ENCODE measurements at regions not wholly inside any gene's neighbourhood (a gene's known extent, or its start where the extent isn't known, plus 50 kb on each side); places are given as distances from the start of the nearest gene placed in this dataset.

GRCh38 chr7:28292834-28293526 lies 112.4 kb upstream of the JAZF1 start:
- Histone ChIP-seq H3K9ac (ENCODE audit: low read length) (peak overlapping the region; percentile 57), H3K36me3 (ENCODE audit: control insufficient read depth, insufficient read depth, low read length) (no peaks in the 10 kb centered on the region), H3K27me3 (ENCODE audit: control insufficient read depth, insufficient read depth, low read length) (no peaks in the 10 kb centered on the region), H3K4me3 (ENCODE audit: low read depth, low read length) (0 out of 2 replicates have a peak overlapping the region, but pooled peaks have one; percentile 12), H3K27ac (ENCODE audit: low read depth, low read length) (peak overlapping the region; percentile 92), H3K9me3 (ENCODE audit: control insufficient read depth, insufficient read depth, low read depth, low read length) (no peaks in the 10 kb centered on the region), H3K4me1 (ENCODE audit: control insufficient read depth, insufficient read depth, low read length) (peaks cover 52% of the 10 kb centered on the region)

GRCh38 chr7:28293527-28293835 lies 112.9 kb upstream of the JAZF1 start:
- Histone ChIP-seq H3K27ac (ENCODE audit: low read depth, low read length) (peak overlapping the region; percentile 92), H3K4me1 (ENCODE audit: control insufficient read depth, insufficient read depth, low read length) (peaks cover 51% of the 10 kb centered on the region), H3K36me3 (ENCODE audit: control insufficient read depth, insufficient read depth, low read length) (no peaks in the 10 kb centered on the region), H3K27me3 (ENCODE audit: control insufficient read depth, insufficient read depth, low read length) (no peaks in the 10 kb centered on the region), H3K9ac (ENCODE audit: low read length) (peak overlapping the region; percentile 9), H3K9me3 (ENCODE audit: control insufficient read depth, insufficient read depth, low read depth, low read length) (no peaks in the 10 kb centered on the region), H3K4me3 (ENCODE audit: low read depth, low read length) (peak overlapping the region; percentile 12; the same call in 1 of the 2 replicates)

- no peak overlapping the region for H3K4me3 ChIP-seq (ENCODE audit: low read depth, low read length)
- H3K4me1 ChIP-seq (ENCODE audit: control insufficient read depth, insufficient read depth, low read length), result peaks cover 26% of the 10 kb centered on the region
- no peak overlapping the region for H3K9ac ChIP-seq (ENCODE audit: low read length)
- H3K9me3 ChIP-seq (ENCODE audit: control insufficient read depth, insufficient read depth, low read depth, low read length), result no peaks in the 10 kb centered on the region
- no peak overlapping the region for H3K27ac ChIP-seq (ENCODE audit: low read depth, low read length)
- H3K27me3 ChIP-seq (ENCODE audit: control insufficient read depth, insufficient read depth, low read length), result no peaks in the 10 kb centered on the region
- H3K36me3 ChIP-seq (ENCODE audit: control insufficient read depth, insufficient read depth, low read length), result no peaks in the 10 kb centered on the region
These were observed 115.5 kb upstream of the CREB5 start for GRCh38 chr7:28296571-28297483.

GRCh38 chr7:28297801-28298459 lies 114.4 kb upstream of the CREB5 start:
- Histone ChIP-seq H3K27me3 (ENCODE audit: control insufficient read depth, insufficient read depth, low read length) (no peaks in the 10 kb centered on the region), H3K9ac (ENCODE audit: low read length) (no peak overlapping the region), H3K4me1 (ENCODE audit: control insufficient read depth, insufficient read depth, low read length) (peaks cover 14% of the 10 kb centered on the region), H3K9me3 (ENCODE audit: control insufficient read depth, insufficient read depth, low read depth, low read length) (no peaks in the 10 kb centered on the region), H3K27ac (ENCODE audit: low read depth, low read length) (no peak overlapping the region), H3K4me3 (ENCODE audit: low read depth, low read length) (no peak overlapping the region), H3K36me3 (ENCODE audit: control insufficient read depth, insufficient read depth, low read length) (no peaks in the 10 kb centered on the region)

- H3K4me1 ChIP-seq (ENCODE audit: control insufficient read depth, insufficient read depth, low read length), result peaks cover 4% of the 10 kb centered on the region; the same call in 1 of the 2 replicates
- no peaks in the 10 kb centered on the region for H3K27me3 ChIP-seq (ENCODE audit: control insufficient read depth, insufficient read depth, low read length)
- H3K27ac ChIP-seq (ENCODE audit: low read depth, low read length), result no peak overlapping the region
- no peaks in the 10 kb centered on the region for H3K9me3 ChIP-seq (ENCODE audit: control insufficient read depth, insufficient read depth, low read depth, low read length)
- no peak overlapping the region for H3K4me3 ChIP-seq (ENCODE audit: low read depth, low read length)
- no peaks in the 10 kb centered on the region for H3K36me3 ChIP-seq (ENCODE audit: control insufficient read depth, insufficient read depth, low read length)
- no peak overlapping the region for H3K9ac ChIP-seq (ENCODE audit: low read length)
These were observed 113.3 kb upstream of the CREB5 start for GRCh38 chr7:28298870-28299518.

- Histone ChIP-seq H3K27me3 (ENCODE audit: control insufficient read depth, insufficient read depth, low read length) (no peaks in the 10 kb centered on the region), H3K4me3 (ENCODE audit: low read depth, low read length) (no peak overlapping the region), H3K9ac (ENCODE audit: low read length) (no peak overlapping the region), H3K27ac (ENCODE audit: low read depth, low read length) (no peak overlapping the region), H3K4me1 (ENCODE audit: control insufficient read depth, insufficient read depth, low read length) (peaks cover 7% of the 10 kb centered on the region; the same call in 1 of the 2 replicates), H3K9me3 (ENCODE audit: control insufficient read depth, insufficient read depth, low read depth, low read length) (no peaks in the 10 kb centered on the region), H3K36me3 (ENCODE audit: control insufficient read depth, insufficient read depth, low read length) (no peaks in the 10 kb centered on the region)
These were observed 112.8 kb upstream of the CREB5 start for GRCh38 chr7:28299556-28299955.

GRCh38 chr7:28300488-28300887 lies 111.8 kb upstream of the CREB5 start:
- Histone ChIP-seq H3K36me3 (ENCODE audit: control insufficient read depth, insufficient read depth, low read length) (no peaks in the 10 kb centered on the region), H3K27me3 (ENCODE audit: control insufficient read depth, insufficient read depth, low read length) (no peaks in the 10 kb centered on the region), H3K9me3 (ENCODE audit: control insufficient read depth, insufficient read depth, low read depth, low read length) (no peaks in the 10 kb centered on the region), H3K4me3 (ENCODE audit: low read depth, low read length) (no peak overlapping the region), H3K27ac (ENCODE audit: low read depth, low read length) (no peak overlapping the region), H3K4me1 (ENCODE audit: control insufficient read depth, insufficient read depth, low read length) (peaks cover 7% of the 10 kb centered on the region; the same call in 1 of the 2 replicates), H3K9ac (ENCODE audit: low read length) (no peak overlapping the region)

GRCh38 chr7:28301148-28301641 lies 111.1 kb upstream of the CREB5 start:
- Histone ChIP-seq H3K27me3 (ENCODE audit: control insufficient read depth, insufficient read depth, low read length) (no peaks in the 10 kb centered on the region), H3K4me3 (ENCODE audit: low read depth, low read length) (no peak overlapping the region), H3K9me3 (ENCODE audit: control insufficient read depth, insufficient read depth, low read depth, low read length) (no peaks in the 10 kb centered on the region), H3K27ac (ENCODE audit: low read depth, low read length) (no peak overlapping the region), H3K9ac (ENCODE audit: low read length) (no peak overlapping the region), H3K36me3 (ENCODE audit: control insufficient read depth, insufficient read depth, low read length) (no peaks in the 10 kb centered on the region), H3K4me1 (ENCODE audit: control insufficient read depth, insufficient read depth, low read length) (peaks cover 7% of the 10 kb centered on the region; the same call in 1 of the 2 replicates)

- Histone ChIP-seq H3K27ac (ENCODE audit: low read depth, low read length) (no peak overlapping the region), H3K4me3 (ENCODE audit: low read depth, low read length) (no peak overlapping the region), H3K36me3 (ENCODE audit: control insufficient read depth, insufficient read depth, low read length) (no peaks in the 10 kb centered on the region), H3K9me3 (ENCODE audit: control insufficient read depth, insufficient read depth, low read depth, low read length) (no peaks in the 10 kb centered on the region), H3K27me3 (ENCODE audit: control insufficient read depth, insufficient read depth, low read length) (no peaks in the 10 kb centered on the region), H3K4me1 (ENCODE audit: control insufficient read depth, insufficient read depth, low read length) (peaks cover 5% of the 10 kb centered on the region; the same call in 1 of the 2 replicates), H3K9ac (ENCODE audit: low read length) (no peak overlapping the region)
These were observed 108.0 kb upstream of the CREB5 start for GRCh38 chr7:28304290-28304689.

GRCh38 chr7:28309704-28310459 lies 102.4 kb upstream of the CREB5 start:
- Histone ChIP-seq H3K9ac (ENCODE audit: low read length) (no peak overlapping the region), H3K4me3 (ENCODE audit: low read depth, low read length) (no peak overlapping the region), H3K27me3 (ENCODE audit: control insufficient read depth, insufficient read depth, low read length) (peaks cover 3% of the 10 kb centered on the region; the same call in 1 of the 2 replicates), H3K9me3 (ENCODE audit: control insufficient read depth, insufficient read depth, low read depth, low read length) (no peaks in the 10 kb centered on the region), H3K4me1 (ENCODE audit: control insufficient read depth, insufficient read depth, low read length) (peaks cover 14% of the 10 kb centered on the region), H3K36me3 (ENCODE audit: control insufficient read depth, insufficient read depth, low read length) (no peaks in the 10 kb centered on the region), H3K27ac (ENCODE audit: low read depth, low read length) (no peak overlapping the region)
